Right lobe of liver (tissue), 4 donors: ENCODE measurements at regions not wholly inside any gene's neighbourhood (a gene's known extent, or its start where the extent isn't known, plus 50 kb on each side); places are given as distances from the start of the nearest gene placed in this dataset.

Experiments
- CTCF ChIP-seq, 4 donors: fragments of 200-600 bp in 3 of 4; fragments of 450-650 bp in 1 of 4; IDR thresholded peaks; one replicate each; pipeline versions ENCODE4 v1.5.1 to v1.8.0; 2016 to 2022; ENCODE audit warnings: antibody characterized with exemption in 4 of 4, mild to moderate bottlenecking in 2 of 4
- POLR2A ChIP-seq: fragments of 450-650 bp; IDR thresholded peaks from one replicate; pipeline ENCODE4 v1.6.1; 2017; ENCODE audit warnings: antibody characterized with exemption, mild to moderate bottlenecking
- donor health status: DM: no; HTN: no; CAD: no.
- donor health status: DM: no; HTN: no; CAD: no.
- donor health status: DM: no; HTN: yes; CAD: no.

DNA sequence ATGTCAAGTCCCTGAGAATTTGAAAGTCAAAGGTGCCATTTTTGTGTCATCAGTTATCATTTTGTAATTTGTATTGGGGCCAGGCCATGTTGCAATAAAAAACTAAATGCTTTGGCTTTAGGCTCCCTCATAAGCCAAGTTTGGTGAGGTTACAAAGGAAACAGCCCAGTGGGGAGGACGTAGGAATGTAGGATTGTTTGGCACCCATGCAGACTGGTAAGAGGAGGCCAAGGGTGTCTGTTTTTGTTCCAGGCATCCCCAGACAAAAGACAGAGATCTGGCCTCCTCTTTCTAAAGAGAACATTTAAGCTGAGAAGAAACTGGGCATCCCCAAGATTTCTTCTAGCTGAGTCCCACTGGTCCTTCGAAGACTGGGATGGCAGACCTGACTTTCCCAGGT lies 111.7 kb downstream of the SUDS3 start:
- TF ChIP-seq CTCF (IDR thresholded peaks at IDR 0.05) (no peak), POLR2A (no peak)
